ENCODE measurements at regions not wholly inside any gene's neighbourhood (a gene's known extent, or its start where the extent isn't known, plus 50 kb on each side); places are given as distances from the start of the nearest gene placed in this dataset.

- H3K9me3 ChIP-seq (ENCODE audit: control insufficient read depth in 1 of 2, low read length in 2 of 2): peaks cover 0 to 7% of the 10 kb centered on the region in 2 donors
- H3K4me3 ChIP-seq (ENCODE audit: low read depth in 1 of 2, low read length in 2 of 2): no peak overlapping the region
- H3K36me3 ChIP-seq (ENCODE audit: control insufficient read depth in 1 of 2, insufficient read depth in 2 of 2, low read length in 2 of 2): no peaks in the 10 kb centered on the region
- no peaks in the 10 kb centered on the region for H3K4me1 ChIP-seq (ENCODE audit: control insufficient read depth in 1 of 2, insufficient read depth in 2 of 2, low read length in 2 of 2)
- no peak overlapping the region for H3K27ac ChIP-seq (ENCODE audit: low read length)
- no peaks in the 10 kb centered on the region for H3K27me3 ChIP-seq (ENCODE audit: low read depth, low read length)
Measured at GRCh38 chr1:29859126-29859525, 622.8 kb downstream of the PTPRU start.

- no peak overlapping the region for H3K4me3 ChIP-seq (ENCODE audit: low read depth in 1 of 2, low read length in 2 of 2)
- no peaks in the 10 kb centered on the region for H3K27me3 ChIP-seq (ENCODE audit: low read depth, low read length)
- no peak overlapping the region for H3K27ac ChIP-seq (ENCODE audit: low read length)
- no peaks in the 10 kb centered on the region for H3K4me1 ChIP-seq (ENCODE audit: control insufficient read depth in 1 of 2, insufficient read depth in 2 of 2, low read length in 2 of 2)
- peaks cover 0 to 7% of the 10 kb centered on the region in 2 donors for H3K9me3 ChIP-seq (ENCODE audit: control insufficient read depth in 1 of 2, low read length in 2 of 2)
- no peaks in the 10 kb centered on the region for H3K36me3 ChIP-seq (ENCODE audit: control insufficient read depth in 1 of 2, insufficient read depth in 2 of 2, low read length in 2 of 2)
Measured at GRCh38 chr1:29858646-29859045, 622.3 kb downstream of the PTPRU start.

- Histone ChIP-seq H3K36me3 (ENCODE audit: control insufficient read depth in 1 of 2, insufficient read depth in 2 of 2, low read length in 2 of 2) (no peaks in the 10 kb centered on the region), H3K4me3 (ENCODE audit: low read depth in 1 of 2, low read length in 2 of 2) (no peak overlapping the region), H3K27ac (ENCODE audit: low read length) (no peak overlapping the region), H3K4me1 (ENCODE audit: control insufficient read depth in 1 of 2, insufficient read depth in 2 of 2, low read length in 2 of 2) (no peaks in the 10 kb centered on the region), H3K9me3 (ENCODE audit: control insufficient read depth in 1 of 2, low read length in 2 of 2) (peaks cover 0 to 7% of the 10 kb centered on the region in 2 donors), H3K27me3 (ENCODE audit: low read depth, low read length) (no peaks in the 10 kb centered on the region)
Measured at GRCh38 chr1:29856340-29857114, 620.2 kb downstream of the PTPRU start.

GRCh38 chr1:29855561-29856160 lies 619.3 kb downstream of the PTPRU start:
- Histone ChIP-seq H3K27me3 (ENCODE audit: low read depth, low read length) (no peaks in the 10 kb centered on the region), H3K4me1 (ENCODE audit: control insufficient read depth in 1 of 2, insufficient read depth in 2 of 2, low read length in 2 of 2) (no peaks in the 10 kb centered on the region), H3K4me3 (ENCODE audit: low read depth in 1 of 2, low read length in 2 of 2) (no peak overlapping the region), H3K36me3 (ENCODE audit: control insufficient read depth in 1 of 2, insufficient read depth in 2 of 2, low read length in 2 of 2) (no peaks in the 10 kb centered on the region), H3K9me3 (ENCODE audit: control insufficient read depth in 1 of 2, low read length in 2 of 2) (peaks cover 0 to under 1% of the 10 kb centered on the region in 2 donors), H3K27ac (ENCODE audit: low read length) (no peak overlapping the region)

- H3K36me3 ChIP-seq (ENCODE audit: control insufficient read depth in 1 of 2, insufficient read depth in 2 of 2, low read length in 2 of 2): no peaks in the 10 kb centered on the region
- no peak overlapping the region for H3K27ac ChIP-seq (ENCODE audit: low read length)
- H3K9me3 ChIP-seq (ENCODE audit: control insufficient read depth in 1 of 2, low read length in 2 of 2): no peaks in the 10 kb centered on the region
- H3K27me3 ChIP-seq (ENCODE audit: low read depth, low read length): no peaks in the 10 kb centered on the region
- H3K4me3 ChIP-seq (ENCODE audit: low read depth in 1 of 2, low read length in 2 of 2): no peak overlapping the region
- no peaks in the 10 kb centered on the region for H3K4me1 ChIP-seq (ENCODE audit: control insufficient read depth in 1 of 2, insufficient read depth in 2 of 2, low read length in 2 of 2)
Measured at GRCh38 chr1:29854700-29855276, 618.5 kb downstream of the PTPRU start.

GRCh38 chr1:29853716-29854330 lies 617.5 kb downstream of the PTPRU start:
- no peaks in the 10 kb centered on the region for H3K9me3 ChIP-seq (ENCODE audit: control insufficient read depth in 1 of 2, low read length in 2 of 2)
- H3K36me3 ChIP-seq (ENCODE audit: control insufficient read depth in 1 of 2, insufficient read depth in 2 of 2, low read length in 2 of 2): no peaks in the 10 kb centered on the region
- no peak overlapping the region for H3K27ac ChIP-seq (ENCODE audit: low read length)
- H3K27me3 ChIP-seq (ENCODE audit: low read depth, low read length): peaks cover 4% of the 10 kb centered on the region
- no peaks in the 10 kb centered on the region for H3K4me1 ChIP-seq (ENCODE audit: control insufficient read depth in 1 of 2, insufficient read depth in 2 of 2, low read length in 2 of 2)
- H3K4me3 ChIP-seq (ENCODE audit: low read depth in 1 of 2, low read length in 2 of 2): no peak overlapping the region

- Histone ChIP-seq H3K9me3 (ENCODE audit: control insufficient read depth in 1 of 2, low read length in 2 of 2) (no peaks in the 10 kb centered on the region), H3K4me3 (ENCODE audit: low read depth in 1 of 2, low read length in 2 of 2) (no peak overlapping the region), H3K27ac (ENCODE audit: low read length) (no peak overlapping the region), H3K36me3 (ENCODE audit: control insufficient read depth in 1 of 2, insufficient read depth in 2 of 2, low read length in 2 of 2) (no peaks in the 10 kb centered on the region), H3K4me1 (ENCODE audit: control insufficient read depth in 1 of 2, insufficient read depth in 2 of 2, low read length in 2 of 2) (no peaks in the 10 kb centered on the region), H3K27me3 (ENCODE audit: low read depth, low read length) (peaks cover 5% of the 10 kb centered on the region)
Measured at GRCh38 chr1:29852248-29852647, 615.9 kb downstream of the PTPRU start.

- Histone ChIP-seq H3K27me3 (ENCODE audit: low read depth, low read length) (peaks cover 5% of the 10 kb centered on the region), H3K9me3 (ENCODE audit: control insufficient read depth in 1 of 2, low read length in 2 of 2) (no peaks in the 10 kb centered on the region), H3K4me3 (ENCODE audit: low read depth in 1 of 2, low read length in 2 of 2) (no peak overlapping the region)
Measured at GRCh38 chr1:29851691-29852090, 615.4 kb downstream of the PTPRU start.

GRCh38 chr1:29849991-29850757 lies 613.9 kb downstream of the PTPRU start:
- Histone ChIP-seq H3K27ac (ENCODE audit: low read length) (no peak overlapping the region), H3K36me3 (ENCODE audit: control insufficient read depth in 1 of 2, insufficient read depth in 2 of 2, low read length in 2 of 2) (no peaks in the 10 kb centered on the region), H3K4me3 (ENCODE audit: low read depth in 1 of 2, low read length in 2 of 2) (no peak overlapping the region), H3K9me3 (ENCODE audit: control insufficient read depth in 1 of 2, low read length in 2 of 2) (no peaks in the 10 kb centered on the region), H3K27me3 (ENCODE audit: low read depth, low read length) (peaks cover 5% of the 10 kb centered on the region), H3K4me1 (ENCODE audit: control insufficient read depth in 1 of 2, insufficient read depth in 2 of 2, low read length in 2 of 2) (no peaks in the 10 kb centered on the region)

More at GRCh38 chr1:29851691-29852090, 615.4 kb downstream of the PTPRU start:
- H3K36me3 ChIP-seq (ENCODE audit: control insufficient read depth in 1 of 2, insufficient read depth in 2 of 2, low read length in 2 of 2): no peaks in the 10 kb centered on the region
- H3K27ac ChIP-seq (ENCODE audit: low read length): no peak overlapping the region
- H3K4me1 ChIP-seq (ENCODE audit: control insufficient read depth in 1 of 2, insufficient read depth in 2 of 2, low read length in 2 of 2): no peaks in the 10 kb centered on the region

GRCh38 chr1:29849038-29849750 lies 612.9 kb downstream of the PTPRU start:
- H3K9me3 ChIP-seq (ENCODE audit: control insufficient read depth in 1 of 2, low read length in 2 of 2): no peaks in the 10 kb centered on the region
- peaks cover 5% of the 10 kb centered on the region for H3K27me3 ChIP-seq (ENCODE audit: low read depth, low read length)
- no peak overlapping the region for H3K4me3 ChIP-seq (ENCODE audit: low read depth in 1 of 2, low read length in 2 of 2)
- H3K27ac ChIP-seq (ENCODE audit: low read length): no peak overlapping the region
- H3K36me3 ChIP-seq (ENCODE audit: control insufficient read depth in 1 of 2, insufficient read depth in 2 of 2, low read length in 2 of 2): no peaks in the 10 kb centered on the region
- no peaks in the 10 kb centered on the region for H3K4me1 ChIP-seq (ENCODE audit: control insufficient read depth in 1 of 2, insufficient read depth in 2 of 2, low read length in 2 of 2)
